CD4-positive, alpha-beta memory T cell (primary cell): ENCODE measurements at regions not wholly inside any gene's neighbourhood (a gene's known extent, or its start where the extent isn't known, plus 50 kb on each side); places are given as distances from the start of the nearest gene placed in this dataset.

Experiments
- CTCF ChIA-PET: fragments of 350-600 bp; sonication (Branson Sonifier 250); formaldehyde crosslinking; loops from one replicate; lab custom pipeline; 2021; ENCODE audit warnings: inconsistent platforms; ENCODE audit not compliant: partially characterized antibody; lab: Charles Lee
- POLR2A ChIA-PET: fragments of 350-600 bp; sonication (Branson Sonifier 250); formaldehyde crosslinking; loops from one replicate; lab custom pipeline; 2021; ENCODE audit not compliant: partially characterized antibody; lab: Charles Lee
- DNase-seq, 5 donors: peaks; one replicate each; pipeline versions ENCODE4 v3.0.0 to v3.0.0-alpha.2; 2020 to 2022; ENCODE audit warnings: mixed read lengths in 1 of 5
- H3K27ac ChIP-seq: one replicate; pipeline ENCODE4 v1.7.0; 2013; ENCODE audit warnings: low read depth, low read length
- H3K27me3 ChIP-seq: 2 replicates; pipeline ENCODE4 v1.7.0; 2013; ENCODE audit warnings: mild to moderate bottlenecking, low read length, moderate library complexity; ENCODE audit not compliant: insufficient read depth
- H3K36me3 ChIP-seq: 2 replicates; pipeline ENCODE4 v1.7.0; 2013; ENCODE audit warnings: mild to moderate bottlenecking, low read length, moderate library complexity; ENCODE audit not compliant: insufficient read depth
- H3K4me1 ChIP-seq: 2 replicates; pipeline ENCODE4 v1.7.0; 2013; ENCODE audit warnings: mild to moderate bottlenecking, low read length, moderate library complexity; ENCODE audit not compliant: insufficient read depth
- H3K4me3 ChIP-seq, 2 donors: one replicate each; pipeline ENCODE4 v1.7.0; 2013; ENCODE audit warnings: low read length in 2 of 2, mild to moderate bottlenecking in 1 of 2
- H3K9me3 ChIP-seq, 2 donors: one replicate each; pipeline ENCODE4 v1.7.0; 2013; ENCODE audit warnings: low read length in 2 of 2, control low read depth in 1 of 2; ENCODE audit not compliant: control insufficient read depth in 1 of 2
- H3K27ac Mint-ChIP-seq, 7 donors: one replicate each; pipeline ENCODE4 v1.8.0; 2020 to 2021; ENCODE audit warnings: mixed read lengths in 7 of 7, mild to moderate bottlenecking in 6 of 7, inconsistent platforms in 3 of 7, moderate library complexity in 3 of 7
- H3K27me3 Mint-ChIP-seq, 2 donors: one replicate each; pipeline ENCODE4 v1.8.0; 2020 to 2021; ENCODE audit warnings: mixed read lengths in 2 of 2
- H3K36me3 Mint-ChIP-seq, 2 donors: one replicate each; pipeline ENCODE4 v1.8.0; 2020 to 2021; ENCODE audit warnings: mixed read lengths in 2 of 2, inconsistent platforms in 1 of 2, mild to moderate bottlenecking in 1 of 2
- H3K4me1 Mint-ChIP-seq, 4 donors: one replicate each; pipeline ENCODE4 v1.8.0; 2020 to 2021; ENCODE audit warnings: mixed read lengths in 4 of 4, mild to moderate bottlenecking in 1 of 4
- H3K4me3 Mint-ChIP-seq, 8 donors: one replicate each; pipeline ENCODE4 v1.8.0; 2020 to 2021; ENCODE audit warnings: mixed read lengths in 8 of 8, mild to moderate bottlenecking in 7 of 8, moderate library complexity in 6 of 8, inconsistent platforms in 3 of 8
- H3K9me3 Mint-ChIP-seq, 8 donors: one replicate each; pipeline ENCODE4 v1.8.0; 2020 to 2021; ENCODE audit warnings: mixed read lengths in 8 of 8, mild to moderate bottlenecking in 5 of 8, inconsistent platforms in 3 of 8, moderate library complexity in 1 of 8
- intact Hi-C: fragments of 100-400 bp; cut with micrococcal nuclease; formaldehyde crosslinking; loops from one replicate; pipeline ENCODE4 v1.15.1; 2023

- H3K27ac ChIP-seq = no peak overlapping the region
- peaks cover 0 to 2% (median 0%) of the 10 kb centered on the region in 8 donors for H3K9me3 Mint-ChIP-seq
- ChIA-PET CTCF (no interaction called here), POLR2A (no interaction called here)
- no peaks in the 10 kb centered on the region for H3K36me3 ChIP-seq
- no peak for DNase-seq
- no peak overlapping the region for H3K4me3 Mint-ChIP-seq
- H3K4me1 Mint-ChIP-seq = no peaks in the 10 kb centered on the region
- H3K9me3 ChIP-seq = no peaks in the 10 kb centered on the region
- H3K4me3 ChIP-seq = no peak overlapping the region
- intact Hi-C loops = no loop called here
- H3K36me3 Mint-ChIP-seq = no peaks in the 10 kb centered on the region
- no peaks in the 10 kb centered on the region for H3K4me1 ChIP-seq
- H3K27ac Mint-ChIP-seq = no peak overlapping the region
- peaks cover 3 to 6% of the 10 kb centered on the region in 2 donors for H3K27me3 Mint-ChIP-seq
- H3K27me3 ChIP-seq = no peaks in the 10 kb centered on the region
Measured at GRCh38 chr13:75146436-75146835, 335.5 kb downstream of the TBC1D4 start.

- CTCF ChIA-PET = no interaction called here
- Histone ChIP-seq H3K27ac (no peak overlapping the region), H3K36me3 (no peaks in the 10 kb centered on the region), H3K4me1 (no peaks in the 10 kb centered on the region), H3K4me3 (no peak overlapping the region), H3K27me3 (no peaks in the 10 kb centered on the region), H3K9me3 (no peaks in the 10 kb centered on the region)
- POLR2A ChIA-PET = no interaction called here
- intact Hi-C loops = no loop called here
- Mint-ChIP-seq H3K9me3 (peaks cover 0 to 2% (median 0%) of the 10 kb centered on the region in 8 donors), H3K27ac (no peak overlapping the region), H3K4me1 (no peaks in the 10 kb centered on the region), H3K4me3 (no peak overlapping the region), H3K36me3 (no peaks in the 10 kb centered on the region), H3K27me3 (peaks cover 3 to 6% of the 10 kb centered on the region in 2 donors)
- DNase-seq = no peak
Measured at GRCh38 chr13:75145927-75146326, 336.0 kb downstream of the TBC1D4 start.

GRCh38 chr13:75139291-75139690, 342.7 kb downstream of the TBC1D4 start:
- no peak for DNase-seq
- H3K27me3 ChIP-seq = no peaks in the 10 kb centered on the region
- H3K4me1 ChIP-seq = no peaks in the 10 kb centered on the region
- H3K9me3 ChIP-seq = no peaks in the 10 kb centered on the region
- no peaks in the 10 kb centered on the region for H3K4me1 Mint-ChIP-seq
- ChIA-PET POLR2A (no interaction called here), CTCF (no interaction called here)
- peaks cover 5 to 26% (median 14%) of the 10 kb centered on the region in 8 donors for H3K9me3 Mint-ChIP-seq
- no peak overlapping the region for H3K4me3 Mint-ChIP-seq
- H3K27ac ChIP-seq = no peak overlapping the region
- H3K36me3 ChIP-seq = no peaks in the 10 kb centered on the region
- no peaks in the 10 kb centered on the region for H3K36me3 Mint-ChIP-seq
- H3K27ac Mint-ChIP-seq = no peak overlapping the region
- H3K27me3 Mint-ChIP-seq = peaks cover 4 to 9% of the 10 kb centered on the region in 2 donors
- no peak overlapping the region for H3K4me3 ChIP-seq
- intact Hi-C loops = no loop called here

GRCh38 chr13:75137911-75138571, 343.9 kb downstream of the TBC1D4 start:
- no peak overlapping the region for H3K27ac Mint-ChIP-seq
- no peaks in the 10 kb centered on the region for H3K4me1 Mint-ChIP-seq
- intact Hi-C loops = no loop called here
- DNase-seq = no peak
- peaks cover 7 to 11% of the 10 kb centered on the region in 2 donors for H3K27me3 Mint-ChIP-seq
- no peaks in the 10 kb centered on the region for H3K36me3 Mint-ChIP-seq
- Histone ChIP-seq H3K36me3 (no peaks in the 10 kb centered on the region), H3K4me3 (no peak overlapping the region), H3K27ac (no peak overlapping the region), H3K27me3 (no peaks in the 10 kb centered on the region), H3K9me3 (no peaks in the 10 kb centered on the region), H3K4me1 (no peaks in the 10 kb centered on the region)
- POLR2A ChIA-PET = no interaction called here
- CTCF ChIA-PET = no interaction called here
- no peak overlapping the region for H3K4me3 Mint-ChIP-seq
- peaks cover 5 to 26% (median 14%) of the 10 kb centered on the region in 8 donors for H3K9me3 Mint-ChIP-seq

DNA sequence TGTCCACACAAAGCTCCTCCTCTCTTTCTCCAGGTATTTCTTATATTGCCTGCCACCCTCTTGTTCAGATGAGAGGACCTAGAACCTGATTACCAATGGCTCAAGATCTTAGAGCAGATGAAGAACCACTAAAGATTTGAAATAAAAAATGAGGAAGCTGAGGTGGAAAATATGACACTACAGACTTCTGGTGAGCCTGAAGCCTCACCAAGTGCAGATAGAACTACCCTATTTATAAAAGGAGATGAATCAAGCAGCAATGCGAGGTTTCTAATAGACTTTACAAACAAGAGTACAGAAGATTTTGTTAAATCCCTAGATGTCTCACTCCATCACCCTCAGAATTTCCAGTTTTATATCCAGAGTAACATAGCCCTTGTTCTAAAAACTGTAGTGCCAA, 345.8 kb downstream of the TBC1D4 start:
- ChIA-PET POLR2A (no interaction called here), CTCF (no interaction called here)
- no peaks in the 10 kb centered on the region for H3K9me3 ChIP-seq
- H3K27ac ChIP-seq = no peak overlapping the region
- Mint-ChIP-seq H3K36me3 (no peaks in the 10 kb centered on the region), H3K27me3 (peaks cover 7 to 11% of the 10 kb centered on the region in 2 donors), H3K9me3 (peaks cover 5 to 26% (median 14%) of the 10 kb centered on the region in 8 donors), H3K4me3 (no peak overlapping the region), H3K27ac (no peak overlapping the region), H3K4me1 (no peaks in the 10 kb centered on the region)
- intact Hi-C loops = no loop called here
- H3K36me3 ChIP-seq = no peaks in the 10 kb centered on the region
- H3K4me3 ChIP-seq = no peak overlapping the region
- no peaks in the 10 kb centered on the region for H3K27me3 ChIP-seq
- H3K4me1 ChIP-seq = no peaks in the 10 kb centered on the region
- no peak for DNase-seq

GRCh38 chr13:75135325-75135825, 346.6 kb downstream of the TBC1D4 start:
- Histone ChIP-seq H3K36me3 (no peaks in the 10 kb centered on the region), H3K9me3 (no peaks in the 10 kb centered on the region), H3K4me1 (no peaks in the 10 kb centered on the region), H3K27ac (no peak overlapping the region), H3K27me3 (no peaks in the 10 kb centered on the region), H3K4me3 (no peak overlapping the region)
- ChIA-PET CTCF (no interaction called here), POLR2A (no interaction called here)
- Mint-ChIP-seq H3K27ac (no peak overlapping the region), H3K36me3 (no peaks in the 10 kb centered on the region), H3K4me3 (no peak overlapping the region), H3K27me3 (peaks cover 7 to 11% of the 10 kb centered on the region in 2 donors), H3K4me1 (no peaks in the 10 kb centered on the region), H3K9me3 (peaks cover 5 to 26% (median 14%) of the 10 kb centered on the region in 8 donors)
- intact Hi-C loops = no loop called here
- DNase-seq = no peak

GRCh38 chr13:75132701-75133695, 349.0 kb downstream of the TBC1D4 start:
- Mint-ChIP-seq H3K27ac (no peak overlapping the region), H3K36me3 (no peaks in the 10 kb centered on the region), H3K4me3 (no peak overlapping the region), H3K27me3 (peaks cover 6 to 7% of the 10 kb centered on the region in 2 donors), H3K9me3 (peaks cover 2 to 9% (median 5%) of the 10 kb centered on the region in 8 donors), H3K4me1 (no peaks in the 10 kb centered on the region)
- intact Hi-C loops = no loop called here
- no peaks in the 10 kb centered on the region for H3K9me3 ChIP-seq
- H3K4me3 ChIP-seq = no peak overlapping the region
- H3K36me3 ChIP-seq = no peaks in the 10 kb centered on the region
- H3K4me1 ChIP-seq = no peaks in the 10 kb centered on the region
- H3K27me3 ChIP-seq = no peaks in the 10 kb centered on the region
- ChIA-PET POLR2A (no interaction called here), CTCF (no interaction called here)
- no peak for DNase-seq
- H3K27ac ChIP-seq = no peak overlapping the region
